LNCaP clone FGC (cell line): ENCODE measurements at regions not wholly inside any gene's neighbourhood (a gene's known extent, or its start where the extent isn't known, plus 50 kb on each side); places are given as distances from the start of the nearest gene placed in this dataset.

Experiments
- DNase-seq: peaks from one replicate; pipeline ENCODE4 v3.0.0-alpha.2; 2011; ENCODE audit warnings: low read depth
- H3K4me3 ChIP-seq: 2 replicates; pipeline ENCODE4 v1.5.1; 2011; ENCODE audit warnings: mild to moderate bottlenecking, low read depth, low read length, control low read depth
- TF ChIP-seq, protein P1 (sequence below): IDR thresholded peaks from 2 replicates; pipeline ENCODE4 v1.5.1; 2012; ENCODE audit warnings: mild to moderate bottlenecking; ENCODE audit not compliant: control insufficient read depth, insufficient read depth; ENCODE audit errors: extremely low read depth

DNA sequence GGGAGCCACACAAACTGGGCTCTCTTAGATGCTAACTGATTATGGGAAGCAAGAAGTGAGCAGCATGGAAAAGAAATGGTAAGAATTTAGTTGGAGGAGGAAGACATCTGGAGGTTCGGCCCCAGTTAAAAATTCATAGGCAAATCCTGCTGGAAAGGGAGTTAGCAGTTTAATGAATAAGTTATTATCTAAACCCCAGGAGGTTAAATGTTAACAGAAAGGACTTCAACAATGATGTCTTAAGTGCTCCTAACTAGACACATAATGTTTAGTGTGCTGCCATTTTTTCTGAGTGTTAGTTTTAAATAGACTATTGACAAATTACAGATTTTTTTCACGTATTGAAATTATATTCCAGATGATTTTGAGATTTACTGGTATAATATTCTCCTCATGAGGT, 1265.3 kb upstream of the ADGRL2 start:
- H3K4me3 ChIP-seq, result no peak overlapping the region
- TF ChIP-seq, protein P1, sequence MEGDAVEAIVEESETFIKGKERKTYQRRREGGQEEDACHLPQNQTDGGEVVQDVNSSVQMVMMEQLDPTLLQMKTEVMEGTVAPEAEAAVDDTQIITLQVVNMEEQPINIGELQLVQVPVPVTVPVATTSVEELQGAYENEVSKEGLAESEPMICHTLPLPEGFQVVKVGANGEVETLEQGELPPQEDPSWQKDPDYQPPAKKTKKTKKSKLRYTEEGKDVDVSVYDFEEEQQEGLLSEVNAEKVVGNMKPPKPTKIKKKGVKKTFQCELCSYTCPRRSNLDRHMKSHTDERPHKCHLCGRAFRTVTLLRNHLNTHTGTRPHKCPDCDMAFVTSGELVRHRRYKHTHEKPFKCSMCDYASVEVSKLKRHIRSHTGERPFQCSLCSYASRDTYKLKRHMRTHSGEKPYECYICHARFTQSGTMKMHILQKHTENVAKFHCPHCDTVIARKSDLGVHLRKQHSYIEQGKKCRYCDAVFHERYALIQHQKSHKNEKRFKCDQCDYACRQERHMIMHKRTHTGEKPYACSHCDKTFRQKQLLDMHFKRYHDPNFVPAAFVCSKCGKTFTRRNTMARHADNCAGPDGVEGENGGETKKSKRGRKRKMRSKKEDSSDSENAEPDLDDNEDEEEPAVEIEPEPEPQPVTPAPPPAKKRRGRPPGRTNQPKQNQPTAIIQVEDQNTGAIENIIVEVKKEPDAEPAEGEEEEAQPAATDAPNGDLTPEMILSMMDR, result no peak
- DNase-seq, result no peak

DNA sequence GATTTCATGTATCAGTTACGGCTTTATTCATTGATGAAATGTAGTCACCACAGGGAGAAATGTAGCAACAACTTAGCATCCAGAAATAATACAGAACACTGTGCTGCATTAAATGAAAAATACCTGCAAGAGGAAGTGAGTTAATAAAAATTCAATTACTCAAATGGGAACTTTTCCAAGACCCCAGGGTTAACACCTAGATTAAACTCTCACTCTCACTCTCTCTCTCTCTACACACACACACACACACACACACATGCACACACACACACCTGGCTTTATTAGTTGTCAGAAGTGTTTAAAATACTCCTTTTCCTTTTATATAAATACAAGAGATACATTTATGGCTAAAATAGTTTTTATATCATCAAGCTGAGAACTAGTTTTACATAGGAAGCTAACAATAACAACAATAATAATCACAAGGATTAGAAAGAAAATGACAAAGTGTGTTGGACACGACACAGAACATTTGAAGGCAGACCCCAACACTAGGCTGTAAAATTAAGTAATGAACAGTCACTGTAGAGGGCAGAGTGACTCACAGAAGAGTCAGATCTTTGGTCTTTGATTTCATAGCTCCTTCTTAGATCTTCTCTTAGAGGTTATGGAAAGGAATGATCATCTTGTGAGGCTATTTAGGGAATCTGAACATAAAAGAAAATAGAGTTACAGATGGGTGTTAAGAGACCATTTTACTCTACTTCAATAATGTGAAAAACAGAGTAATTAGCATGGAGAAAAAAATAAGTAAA, 1266.0 kb upstream of the ADGRL2 start:
- TF ChIP-seq, protein P1, result no peak
- no peak for DNase-seq
- H3K4me3 ChIP-seq, result no peak overlapping the region

DNA sequence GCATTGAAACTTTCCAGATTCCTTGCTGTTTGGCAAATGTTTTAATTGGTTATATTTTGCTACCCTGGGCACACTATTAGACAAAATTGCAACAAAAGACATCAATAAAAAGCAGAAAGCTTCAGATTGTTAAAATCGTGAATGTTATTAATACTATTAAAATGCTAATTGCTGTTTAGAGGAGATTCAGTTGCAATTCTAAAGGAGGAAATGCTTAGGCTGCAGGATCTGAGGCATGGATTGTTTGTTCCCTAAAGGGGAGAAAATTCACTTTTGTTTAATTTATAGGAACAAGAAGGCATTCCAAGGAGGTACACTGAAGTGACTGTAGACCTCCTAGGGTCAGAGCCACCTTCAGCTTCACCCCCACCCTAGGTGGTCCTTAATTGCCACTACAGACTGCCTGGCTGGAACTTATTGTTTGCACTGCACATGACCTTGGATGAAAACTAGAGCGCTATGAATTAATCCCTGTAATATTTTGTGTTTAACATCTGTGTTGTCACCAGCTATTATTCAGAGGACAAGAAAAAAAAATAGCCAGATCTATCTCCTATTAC, 1266.9 kb upstream of the ADGRL2 start:
- no peak overlapping the region for H3K4me3 ChIP-seq
- no peak for DNase-seq
- TF ChIP-seq, protein P1, result no peak

DNA sequence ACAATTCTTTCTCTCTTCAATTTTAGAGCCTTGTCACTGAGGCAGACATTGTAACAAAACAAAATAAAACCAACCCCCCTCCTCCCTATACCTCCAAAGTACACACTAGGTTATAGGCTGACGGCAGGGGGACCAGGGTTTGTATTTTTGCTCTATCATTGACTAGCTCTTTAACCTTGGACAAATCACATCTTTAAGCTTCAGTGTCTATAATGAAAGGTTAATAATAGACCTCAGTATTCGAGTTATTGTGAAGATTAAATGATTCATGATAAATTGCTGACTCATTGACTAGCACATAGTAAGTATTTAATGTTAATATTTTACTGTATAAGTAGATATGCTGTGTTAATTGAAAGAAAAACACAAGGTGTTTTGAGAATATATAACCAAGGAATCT, 1267.6 kb upstream of the ADGRL2 start:
- no peak for DNase-seq
- TF ChIP-seq, protein P1, result no peak

DNA sequence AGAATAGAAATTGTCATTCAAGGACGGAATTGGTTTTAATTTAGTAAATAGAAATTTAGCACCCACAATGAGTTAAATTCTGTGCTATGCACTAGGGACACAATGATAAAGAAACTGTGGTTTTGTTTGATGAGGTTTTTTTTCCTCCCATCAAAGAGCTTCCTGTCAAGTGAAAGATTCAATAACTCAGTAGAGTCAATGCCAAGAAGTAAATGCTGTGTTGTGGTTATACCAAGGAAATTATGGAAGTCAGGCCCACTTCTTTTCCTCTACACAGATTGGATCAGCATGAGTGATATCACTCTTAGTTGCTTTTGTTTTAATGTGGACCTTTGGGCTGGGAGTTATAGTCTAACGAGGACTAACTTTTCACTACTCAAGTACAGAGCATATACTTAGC, 1269.6 kb upstream of the ADGRL2 start:
- H3K4me3 ChIP-seq, result no peak overlapping the region
- no peak for DNase-seq
- TF ChIP-seq, protein P1, result no peak

More for the DNA sequence above, 1267.6 kb upstream of the ADGRL2 start:
- no peak overlapping the region for H3K4me3 ChIP-seq

DNA sequence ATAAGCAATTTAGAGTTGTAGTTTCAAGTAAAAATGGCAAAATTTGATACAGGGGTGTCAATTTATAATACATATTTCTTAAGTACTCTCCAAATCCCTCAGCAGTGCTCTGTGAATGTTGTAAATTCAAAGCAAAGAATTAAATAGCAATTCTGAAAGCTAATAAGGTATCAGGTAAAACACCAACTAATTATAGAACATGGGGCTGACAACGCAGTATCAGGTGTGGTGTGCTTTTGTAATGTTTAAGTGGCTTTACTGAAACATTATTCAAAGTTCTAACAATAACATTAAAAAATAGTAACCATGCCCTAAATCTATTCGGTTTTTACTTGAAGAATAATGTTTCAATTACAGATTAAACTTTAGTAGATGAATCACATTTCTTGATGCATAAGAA, 1271.2 kb upstream of the ADGRL2 start:
- TF ChIP-seq, protein P1, result no peak
- H3K4me3 ChIP-seq, result no peak overlapping the region
- DNase-seq, result no peak
